Heart left ventricle (tissue), 13 donors: ENCODE measurements at regions not wholly inside any gene's neighbourhood (a gene's known extent, or its start where the extent isn't known, plus 50 kb on each side); places are given as distances from the start of the nearest gene placed in this dataset.

Source experiments
- POLR2A ChIP-seq, 2 donors: fragments of 450-650 bp; IDR thresholded peaks; one replicate each; pipeline ENCODE4 v1.6.1; 2017; ENCODE audit warnings: antibody characterized with exemption in 2 of 2, mild to moderate bottlenecking in 2 of 2, moderate library complexity in 2 of 2
- TF ChIP-seq, protein P1 (sequence below), 12 donors: fragments of 200-600 bp; sonication (generic) in 4 of 12; IDR thresholded peaks; one replicate each; pipeline versions ENCODE4 v1.5.0 to v1.8.0; 2018 to 2022; ENCODE audit warnings: antibody characterized with exemption in 12 of 12, mild to moderate bottlenecking in 5 of 12
- donor health status: ischemic (EF 13 %, LVEDD 7.1; RV severe dilation, severe dysfunction).
- donor health status: DM: no; HTN: yes; CAD: no.
- donor health status: DM: no; HTN: no; CAD: no.
- donor health status: ischemic (EF 25% LVEDD 6.9; RV normal size, moderate dysfunction).
- donor health status: ischemic (EF 25% LVEDD 5.7; RV mildly dilated, moderate dysfunction).
- donor health status: ischemic (EF 35%, LVEDD 5.7; RV mildly dilated, moderate dysfunction).
- donor health status: nonischemic (EF 11% LVEDD 7.7; RV severe dilation, severe dysfunction).
- donor health status: DM: yes; HTN: yes; CAD: no.
- donor health status: PGD.
- donor health status: ischemic (EF 29% LVEDD 5.4; RV normal size, mild dysfunction).
- donor health status: nonischemic (EF 23%, LVEDD 6.1; RV moderate dilation, normal function).

DNA sequence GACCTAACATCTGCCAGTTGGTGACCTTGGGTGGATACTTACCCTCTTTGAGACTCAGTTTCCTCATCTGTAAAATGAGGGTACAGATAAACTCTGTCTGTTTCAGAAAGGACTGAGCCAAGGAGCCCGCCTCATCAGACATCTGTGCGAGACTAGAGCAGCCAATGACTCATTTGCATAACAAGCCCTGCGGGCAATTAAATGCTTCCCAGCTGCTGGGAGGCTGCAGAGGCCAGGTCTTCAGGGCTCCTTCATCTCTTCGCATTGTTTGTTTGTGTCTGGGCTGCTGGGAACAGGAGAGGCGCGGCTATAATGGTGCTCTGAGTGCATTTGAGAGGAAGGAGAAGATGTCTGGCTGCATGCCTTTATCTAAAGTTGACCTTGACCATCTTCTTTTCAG is 85.0 kb downstream of the ADRA2C start:
- TF ChIP-seq, protein P1, sequence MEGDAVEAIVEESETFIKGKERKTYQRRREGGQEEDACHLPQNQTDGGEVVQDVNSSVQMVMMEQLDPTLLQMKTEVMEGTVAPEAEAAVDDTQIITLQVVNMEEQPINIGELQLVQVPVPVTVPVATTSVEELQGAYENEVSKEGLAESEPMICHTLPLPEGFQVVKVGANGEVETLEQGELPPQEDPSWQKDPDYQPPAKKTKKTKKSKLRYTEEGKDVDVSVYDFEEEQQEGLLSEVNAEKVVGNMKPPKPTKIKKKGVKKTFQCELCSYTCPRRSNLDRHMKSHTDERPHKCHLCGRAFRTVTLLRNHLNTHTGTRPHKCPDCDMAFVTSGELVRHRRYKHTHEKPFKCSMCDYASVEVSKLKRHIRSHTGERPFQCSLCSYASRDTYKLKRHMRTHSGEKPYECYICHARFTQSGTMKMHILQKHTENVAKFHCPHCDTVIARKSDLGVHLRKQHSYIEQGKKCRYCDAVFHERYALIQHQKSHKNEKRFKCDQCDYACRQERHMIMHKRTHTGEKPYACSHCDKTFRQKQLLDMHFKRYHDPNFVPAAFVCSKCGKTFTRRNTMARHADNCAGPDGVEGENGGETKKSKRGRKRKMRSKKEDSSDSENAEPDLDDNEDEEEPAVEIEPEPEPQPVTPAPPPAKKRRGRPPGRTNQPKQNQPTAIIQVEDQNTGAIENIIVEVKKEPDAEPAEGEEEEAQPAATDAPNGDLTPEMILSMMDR (IDR thresholded peaks at IDR 0.05), result no peak
- no peak for TF ChIP-seq POLR2A (IDR thresholded peaks at IDR 0.05)
